Breast epithelium (tissue), 3 donors: ENCODE measurements at regions not wholly inside any gene's neighbourhood (a gene's known extent, or its start where the extent isn't known, plus 50 kb on each side); places are given as distances from the start of the nearest gene placed in this dataset.

Experiments
- POLR2A ChIP-seq: fragments of 450-650 bp; IDR thresholded peaks from one replicate; pipeline ENCODE4 v1.6.1; 2016; ENCODE audit warnings: antibody characterized with exemption, mild to moderate bottlenecking, moderate library complexity
- TF ChIP-seq, protein P1 (sequence below), 3 donors: fragments of 450-650 bp; IDR thresholded peaks; one replicate each; pipeline ENCODE4 v1.5.1; 2016 to 2017; ENCODE audit warnings: antibody characterized with exemption in 3 of 3, mild to moderate bottlenecking in 3 of 3, moderate library complexity in 3 of 3

DNA sequence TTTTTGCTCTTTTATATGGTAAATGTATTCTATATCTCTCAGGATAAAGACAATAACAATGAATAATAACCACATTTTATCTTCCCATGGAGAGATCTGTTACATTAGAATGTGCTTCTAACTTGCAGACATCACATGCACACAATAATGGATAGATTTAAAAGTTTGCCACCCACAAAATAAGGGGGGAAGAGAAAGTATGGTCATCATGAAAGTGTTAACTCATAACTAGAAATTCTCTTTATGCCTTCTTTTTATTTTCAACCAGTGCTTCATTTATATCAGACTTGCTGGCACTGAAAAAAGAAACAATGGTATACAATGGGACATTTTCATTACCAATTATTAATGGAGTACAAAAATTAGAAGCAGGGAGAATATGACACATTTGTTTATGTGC lies 470.0 kb downstream of the FAT4 start:
- TF ChIP-seq, protein P1, sequence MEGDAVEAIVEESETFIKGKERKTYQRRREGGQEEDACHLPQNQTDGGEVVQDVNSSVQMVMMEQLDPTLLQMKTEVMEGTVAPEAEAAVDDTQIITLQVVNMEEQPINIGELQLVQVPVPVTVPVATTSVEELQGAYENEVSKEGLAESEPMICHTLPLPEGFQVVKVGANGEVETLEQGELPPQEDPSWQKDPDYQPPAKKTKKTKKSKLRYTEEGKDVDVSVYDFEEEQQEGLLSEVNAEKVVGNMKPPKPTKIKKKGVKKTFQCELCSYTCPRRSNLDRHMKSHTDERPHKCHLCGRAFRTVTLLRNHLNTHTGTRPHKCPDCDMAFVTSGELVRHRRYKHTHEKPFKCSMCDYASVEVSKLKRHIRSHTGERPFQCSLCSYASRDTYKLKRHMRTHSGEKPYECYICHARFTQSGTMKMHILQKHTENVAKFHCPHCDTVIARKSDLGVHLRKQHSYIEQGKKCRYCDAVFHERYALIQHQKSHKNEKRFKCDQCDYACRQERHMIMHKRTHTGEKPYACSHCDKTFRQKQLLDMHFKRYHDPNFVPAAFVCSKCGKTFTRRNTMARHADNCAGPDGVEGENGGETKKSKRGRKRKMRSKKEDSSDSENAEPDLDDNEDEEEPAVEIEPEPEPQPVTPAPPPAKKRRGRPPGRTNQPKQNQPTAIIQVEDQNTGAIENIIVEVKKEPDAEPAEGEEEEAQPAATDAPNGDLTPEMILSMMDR (IDR thresholded peaks at IDR 0.05): no peak
- TF ChIP-seq POLR2A: no peak
